ENCODE measurements at regions not wholly inside any gene's neighbourhood (a gene's known extent, or its start where the extent isn't known, plus 50 kb on each side); places are given as distances from the start of the nearest gene placed in this dataset.

GRCh38 chr4:176393306-176394013 lies 73.7 kb downstream of the SPCS3 start (continued):
- TF ChIP-seq CTCF (IDR thresholded peaks at IDR 0.05 in 2 of 3, conservative IDR thresholded peaks at IDR 0.05 in 1 of 3; ENCODE audit: borderline replicate concordance in 1 of 3, insufficient read depth in 1 of 3, low read depth in 2 of 3, low read length in 2 of 3) = no peak
- TF ChIP-seq CEBPB (IDR thresholded peaks at IDR 0.05; ENCODE audit: low read depth) = no peak
- no peak for TF ChIP-seq REST (IDR thresholded peaks at IDR 0.05; ENCODE audit: low read depth)
- TF ChIP-seq ELF1 (IDR thresholded peaks at IDR 0.05; ENCODE audit: borderline replicate concordance, low read depth) = no peak
- TF ChIP-seq SP1 (IDR thresholded peaks at IDR 0.05; ENCODE audit: low read depth) = no peak
- TF ChIP-seq EZH2 (IDR thresholded peaks at IDR 0.05) = no peak
- TF ChIP-seq ZNF274 (IDR thresholded peaks at IDR 0.05; ENCODE audit: low read depth, low read length) = no peak
- no peak for TF ChIP-seq SIN3A (IDR thresholded peaks at IDR 0.05; ENCODE audit: low read depth)
